HCT116 (cell line): ENCODE measurements at regions not wholly inside any gene's neighbourhood (a gene's known extent, or its start where the extent isn't known, plus 50 kb on each side); places are given as distances from the start of the nearest gene placed in this dataset.

ENCODE experiments used
- ATAC-seq: fragments of 200-7000 bp; cut with Tn5 transposase; 2 replicates; pipeline ENCODE4 v1.9.1; 2020; ENCODE audit warnings: mild to moderate bottlenecking, moderate library complexity
- BruUV-seq: library from RNA; stranded (reverse); fragments of 400-500 nt; replicated peaks from 2 replicates; lab custom pipeline; 2021; lab: Mats Ljungman, UMichigan
- CTCF ChIA-PET: fragments of 300-600 bp; sonication (Branson Sonifier 250); formaldehyde crosslinking; loops from one replicate; lab custom pipeline; 2021; ENCODE audit warnings: antibody characterized with exemption; lab: Charles Lee
- POLR2A ChIA-PET: fragments of 300-600, 350-600 bp; sonication (Branson Sonifier 250); formaldehyde crosslinking; loops from one replicate; lab custom pipeline; 2021; ENCODE audit warnings: antibody characterized with exemption; lab: Charles Lee
- RAD21 ChIA-PET, 2 experiments: fragments of 300-600 bp; sonication (Branson Sonifier 250); formaldehyde crosslinking; loops; one replicate each; lab custom pipeline; 2023; ENCODE audit warnings: low total read pairs in 2 of 2; ENCODE audit not compliant: uncharacterized antibody in 2 of 2, unreplicated experiment in 2 of 2, low non-redundant PET in 1 of 2; lab: Charles Lee
- DNase-seq: peaks from one replicate; pipeline ENCODE4 v3.0.0-alpha.2; 2010; ENCODE audit warnings: low read depth, low spot score
- H2AFZ ChIP-seq: fragments of 200-600 bp; shearing (Covaris generic), sonication (generic); 2 replicates; pipeline ENCODE4 v1.6.1; 2017; ENCODE audit warnings: low read depth, mixed run types, mixed read lengths, antibody characterized with exemption, low read length; ENCODE audit not compliant: poor library complexity, severe bottlenecking
- H3K27ac ChIP-seq: 2 replicates; pipeline ENCODE4 v1.5.1; 2012; ENCODE audit warnings: low read depth, low read length
- H3K27me3 ChIP-seq: fragments of 200-600 bp; sonication (generic); 2 replicates; pipeline ENCODE4 v1.6.1; 2016; ENCODE audit warnings: mixed run types, low read length, mixed read lengths; ENCODE audit not compliant: insufficient read depth
- H3K36me3 ChIP-seq, 2 experiments: fragments of 200-500 bp in 1 of 2; fragments of 200-600 bp in 1 of 2; sonication (Bioruptor generic) in 1 of 2; sonication (generic) in 1 of 2; 2 replicates each; pipeline versions ENCODE4 v1.5.1 to v1.6.1; 2014 to 2016; ENCODE audit warnings: low read length in 2 of 2, inconsistent platforms in 1 of 2, mixed read lengths in 1 of 2, mixed run types in 1 of 2; ENCODE audit not compliant: insufficient read depth in 2 of 2, control insufficient read depth in 1 of 2
- H3K4me1 ChIP-seq, 2 experiments: fragments of 200-600 bp in 1 of 2; sonication (generic) in 1 of 2; 2 replicates each; pipeline versions ENCODE4 v1.5.1 to v1.6.1; 2012 to 2017; ENCODE audit warnings: low read length in 2 of 2, inconsistent platforms in 1 of 2, mild to moderate bottlenecking in 1 of 2, mixed read lengths in 1 of 2, mixed run types in 1 of 2, moderate library complexity in 1 of 2; ENCODE audit not compliant: insufficient read depth in 2 of 2, control insufficient read depth in 1 of 2
- H3K4me2 ChIP-seq: fragments of 200-600 bp; sonication (generic); 2 replicates; pipeline ENCODE4 v1.6.1; 2017; ENCODE audit warnings: mixed run types, low read length, mixed read lengths
- H3K4me3 ChIP-seq, 2 experiments: fragments of 200-600 bp in 1 of 2; sonication (generic) in 1 of 2; replicated peaks in 1 of 2; 2 replicates each; pipeline ENCODE4 v1.5.1; 2011 to 2016; ENCODE audit warnings: low read length in 2 of 2, control low read depth in 1 of 2, low read depth in 1 of 2, mild to moderate bottlenecking in 1 of 2, mixed read lengths in 1 of 2, mixed run types in 1 of 2
- H3K79me2 ChIP-seq: fragments of 200-600 bp; sonication (generic); 2 replicates; pipeline ENCODE4 v1.6.1; 2017; ENCODE audit warnings: mild to moderate bottlenecking, mixed run types, low read length, moderate library complexity, mixed read lengths; ENCODE audit not compliant: insufficient read depth
- H3K9ac ChIP-seq: fragments of 200-600 bp; sonication (generic); 2 replicates; pipeline ENCODE4 v1.6.1; 2016; ENCODE audit warnings: low read length, mixed read lengths
- H3K9me2 ChIP-seq: fragments of 200-600 bp; sonication (generic), shearing (Covaris generic); 2 replicates; pipeline ENCODE4 v1.6.1; 2017; ENCODE audit warnings: mixed run types, mild to moderate bottlenecking, moderate library complexity; ENCODE audit not compliant: insufficient read depth
- H3K9me3 ChIP-seq, 2 experiments: fragments of 200-500 bp in 1 of 2; fragments of 200-600 bp in 1 of 2; sonication (Bioruptor generic) in 1 of 2; sonication (generic) in 1 of 2; 2 replicates each; pipeline ENCODE4 v1.6.1; 2014 to 2017; ENCODE audit warnings: low read length in 2 of 2, mixed read lengths in 2 of 2, inconsistent platforms in 1 of 2, low read depth in 1 of 2, mild to moderate bottlenecking in 1 of 2, mixed run types in 1 of 2, moderate library complexity in 1 of 2; ENCODE audit not compliant: control insufficient read depth in 1 of 2, insufficient read depth in 1 of 2
- H4K20me1 ChIP-seq: fragments of 200-600 bp; sonication (generic), shearing (Covaris generic); 2 replicates; pipeline ENCODE4 v1.6.1; 2017; ENCODE audit warnings: mixed run types, mild to moderate bottlenecking, moderate library complexity; ENCODE audit not compliant: insufficient read depth
- ATF3 ChIP-seq: IDR thresholded peaks from 2 replicates; pipeline ENCODE4 v1.6.1; 2012
- CBX3 ChIP-seq: IDR thresholded peaks from 2 replicates; pipeline ENCODE4 v1.6.1; 2012; ENCODE audit warnings: low read depth
- CEBPB ChIP-seq: IDR thresholded peaks from 2 replicates; pipeline ENCODE4 v1.6.1; 2012; ENCODE audit warnings: low read depth
- EGR1 ChIP-seq: IDR thresholded peaks from 2 replicates; pipeline ENCODE4 v1.6.1; 2012; ENCODE audit warnings: low read depth
- ELF1 ChIP-seq: IDR thresholded peaks from 2 replicates; pipeline ENCODE4 v1.6.1; 2012; ENCODE audit warnings: low read depth, borderline replicate concordance
- EZH2 ChIP-seq: fragments of 200-600 bp; sonication (generic); IDR thresholded peaks from 2 replicates; pipeline ENCODE4 v1.6.1; 2017; ENCODE audit warnings: antibody characterized with exemption, mixed run types
- FOSL1 ChIP-seq: IDR thresholded peaks from 2 replicates; pipeline ENCODE4 v1.6.1; 2012; ENCODE audit warnings: low read depth
- POLR2A ChIP-seq: IDR thresholded peaks from 2 replicates; pipeline ENCODE4 v1.7.0; 2011; ENCODE audit warnings: borderline replicate concordance; ENCODE audit not compliant: insufficient read depth, insufficient read length; ENCODE audit errors: extremely low read depth
- POLR2AphosphoS5 ChIP-seq: IDR thresholded peaks from 2 replicates; pipeline ENCODE4 v1.6.1; 2011; ENCODE audit warnings: mild to moderate bottlenecking, low read depth, low read length, moderate library complexity
- SIN3A ChIP-seq: IDR thresholded peaks from 2 replicates; pipeline ENCODE4 v1.6.1; 2012; ENCODE audit warnings: low read depth
- SP1 ChIP-seq: IDR thresholded peaks from 2 replicates; pipeline ENCODE4 v1.6.1; 2012; ENCODE audit warnings: low read depth
- ZFX ChIP-seq: fragments of 450-650 bp; IDR thresholded peaks from 2 replicates; pipeline ENCODE4 v1.6.1; 2017
- intact Hi-C: fragments of 100-400 bp; cut with micrococcal nuclease; formaldehyde crosslinking; loops from 2 replicates; pipeline ENCODE4 v1.10.0; 2022
- TF ChIP-seq, protein P1 (sequence below), 3 experiments: fragments of 200-600 bp in 1 of 3; sonication (generic) in 1 of 3; IDR thresholded peaks in 2 of 3; conservative IDR thresholded peaks in 1 of 3; 2 replicates each; pipeline ENCODE4 v1.5.1; 2012 to 2017; ENCODE audit warnings: low read depth in 2 of 3, low read length in 2 of 3, antibody characterized with exemption in 1 of 3, borderline replicate concordance in 1 of 3, control low read depth in 1 of 3, mild to moderate bottlenecking in 1 of 3, mixed read lengths in 1 of 3, mixed run types in 1 of 3, moderate library complexity in 1 of 3; ENCODE audit not compliant: insufficient read depth in 1 of 3

DNA sequence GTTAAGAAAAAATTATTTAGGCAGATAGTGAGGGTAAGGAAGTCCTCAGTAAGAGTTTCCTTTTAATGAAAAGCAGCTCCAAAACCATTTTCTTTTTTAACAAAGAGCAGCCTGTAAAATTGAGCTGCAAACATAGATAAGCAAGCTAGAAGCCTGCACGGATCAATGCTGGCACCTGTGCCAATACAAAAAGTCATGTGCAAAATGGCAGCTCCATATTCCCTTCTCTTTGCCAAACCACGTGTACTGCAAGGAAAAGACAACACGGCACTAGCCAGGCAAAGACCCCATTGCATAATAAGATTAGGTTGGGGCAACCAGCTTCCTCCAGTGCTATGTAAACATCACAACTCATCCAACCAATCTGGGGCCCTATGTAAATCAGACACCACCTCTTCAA lies 268.4 kb upstream of the INTU start:
- DNase-seq, result no peak
- Histone ChIP-seq H3K4me1 (no peaks in the 10 kb centered on the region), H3K9ac (no peak overlapping the region), H3K4me2 (no peak overlapping the region), H3K9me2 (no peaks in the 10 kb centered on the region), H4K20me1 (no peaks in the 10 kb centered on the region), H3K27ac (no peak overlapping the region), H3K36me3 (no peaks in the 10 kb centered on the region), H2AFZ (no peak overlapping the region), H3K27me3 (no peaks in the 10 kb centered on the region), H3K79me2 (no peaks in the 10 kb centered on the region), H3K9me3 (no peaks in the 10 kb centered on the region), H3K4me3 (no peak overlapping the region)
- no TSS peak for BruUV-seq
- no peak for TF ChIP-seq FOSL1
- no peak for TF ChIP-seq POLR2A
- TF ChIP-seq ELF1, result no peak
- no peak for TF ChIP-seq SIN3A
- TF ChIP-seq, protein P1, sequence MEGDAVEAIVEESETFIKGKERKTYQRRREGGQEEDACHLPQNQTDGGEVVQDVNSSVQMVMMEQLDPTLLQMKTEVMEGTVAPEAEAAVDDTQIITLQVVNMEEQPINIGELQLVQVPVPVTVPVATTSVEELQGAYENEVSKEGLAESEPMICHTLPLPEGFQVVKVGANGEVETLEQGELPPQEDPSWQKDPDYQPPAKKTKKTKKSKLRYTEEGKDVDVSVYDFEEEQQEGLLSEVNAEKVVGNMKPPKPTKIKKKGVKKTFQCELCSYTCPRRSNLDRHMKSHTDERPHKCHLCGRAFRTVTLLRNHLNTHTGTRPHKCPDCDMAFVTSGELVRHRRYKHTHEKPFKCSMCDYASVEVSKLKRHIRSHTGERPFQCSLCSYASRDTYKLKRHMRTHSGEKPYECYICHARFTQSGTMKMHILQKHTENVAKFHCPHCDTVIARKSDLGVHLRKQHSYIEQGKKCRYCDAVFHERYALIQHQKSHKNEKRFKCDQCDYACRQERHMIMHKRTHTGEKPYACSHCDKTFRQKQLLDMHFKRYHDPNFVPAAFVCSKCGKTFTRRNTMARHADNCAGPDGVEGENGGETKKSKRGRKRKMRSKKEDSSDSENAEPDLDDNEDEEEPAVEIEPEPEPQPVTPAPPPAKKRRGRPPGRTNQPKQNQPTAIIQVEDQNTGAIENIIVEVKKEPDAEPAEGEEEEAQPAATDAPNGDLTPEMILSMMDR (IDR thresholded peaks at IDR 0.05 in 2 of 3, conservative IDR thresholded peaks at IDR 0.05 in 1 of 3; ENCODE audit: borderline replicate concordance in 1 of 3, insufficient read depth in 1 of 3, low read depth in 2 of 3, low read length in 2 of 3), result no peak
- ChIA-PET RAD21 (no interaction called here), CTCF (no interaction called here), POLR2A (no interaction called here)
- intact Hi-C loops, result no loop called here
- ATAC-seq, result no peak

GRCh38 chr4:127364911-127365310 lies 267.8 kb upstream of the INTU start:
- CTCF ChIA-PET, result no interaction called here
- H3K27me3 ChIP-seq, result no peaks in the 10 kb centered on the region
- no peak overlapping the region for H2AFZ ChIP-seq
- H3K27ac ChIP-seq, result no peak overlapping the region
- DNase-seq (no peak), ATAC-seq (no peak)
- no peaks in the 10 kb centered on the region for H3K4me1 ChIP-seq
- H3K79me2 ChIP-seq, result no peaks in the 10 kb centered on the region
- H3K36me3 ChIP-seq, result no peaks in the 10 kb centered on the region
- no peaks in the 10 kb centered on the region for H3K9me2 ChIP-seq
- H3K4me2 ChIP-seq, result no peak overlapping the region
- BruUV-seq, result no TSS peak
- RAD21 ChIA-PET, result no interaction called here
- no peaks in the 10 kb centered on the region for H4K20me1 ChIP-seq
- intact Hi-C loops, result no loop called here
- H3K9ac ChIP-seq, result no peak overlapping the region
- H3K9me3 ChIP-seq, result no peaks in the 10 kb centered on the region
- POLR2A ChIA-PET, result no interaction called here
- no peak overlapping the region for H3K4me3 ChIP-seq
- no peak for TF ChIP-seq POLR2AphosphoS5
- no peak for TF ChIP-seq ATF3
- no peak for TF ChIP-seq CEBPB
- TF ChIP-seq CBX3, result no peak
- TF ChIP-seq POLR2A, result no peak
- no peak for TF ChIP-seq EGR1
- no peak for TF ChIP-seq SIN3A
- TF ChIP-seq FOSL1, result no peak
- TF ChIP-seq EZH2, result no peak
- no peak for TF ChIP-seq SP1
- TF ChIP-seq ZFX, result no peak
